Stomach (tissue), 8 donors: ENCODE measurements at regions not wholly inside any gene's neighbourhood (a gene's known extent, or its start where the extent isn't known, plus 50 kb on each side); places are given as distances from the start of the nearest gene placed in this dataset.
A peak's percentile ranks its signal among the peaks of the same experiment; 100 is the strongest.
"Not testable (repeated sequence)": the region's sequence is repeated elsewhere in the genome, so short reads cannot be mapped to it uniquely, and the experiment has no call there.

Experiments used
- DNase-seq, 2 donors: peaks; one replicate each; pipeline versions ENCODE4 v3.0.0 to v3.0.0-alpha.2; 2013 to 2019
- H3K27ac ChIP-seq, 5 donors: fragments of 200-600 bp in 4 of 5; sonication (generic) in 4 of 5; one replicate each; pipeline ENCODE4 v1.5.1; 2013 to 2019; ENCODE audit warnings: mild to moderate bottlenecking in 1 of 5, moderate library complexity in 1 of 5
- H3K27me3 ChIP-seq, 3 donors: fragments of 200-600 bp; sonication (generic); one replicate each; pipeline ENCODE4 v1.5.1; 2017 to 2019; ENCODE audit warnings: mixed run types in 1 of 3
- H3K36me3 ChIP-seq, 4 donors: fragments of 200-600 bp; sonication (generic); 1 replicate in 3 of 4; 2 replicates in 1 of 4; pipeline ENCODE4 v1.5.1; 2016 to 2019
- H3K4me1 ChIP-seq, 4 donors: fragments of 200-600 bp; sonication (generic); one replicate each; pipeline ENCODE4 v1.5.1; 2016 to 2019
- H3K4me3 ChIP-seq, 4 donors: fragments of 200-600 bp; sonication (generic) in 3 of 4; one replicate each; pipeline ENCODE4 v1.5.1; 2016 to 2019; ENCODE audit warnings: mild to moderate bottlenecking in 1 of 4
- H3K9me3 ChIP-seq, 4 donors: fragments of 200-600 bp; sonication (generic); one replicate each; pipeline ENCODE4 v1.5.1; 2016 to 2019
- CTCF ChIP-seq, 7 experiments: fragments of 450-650 bp in 4 of 7; fragments of 200-600 bp in 3 of 7; sonication (generic) in 3 of 7; IDR thresholded peaks; one replicate each; pipeline ENCODE4 v1.5.1; 2016 to 2019; ENCODE audit warnings: antibody characterized with exemption in 7 of 7, control low read depth in 2 of 7, mild to moderate bottlenecking in 1 of 7
- EP300 ChIP-seq: sonication (generic); formaldehyde crosslinking; IDR thresholded peaks from one replicate; pipeline ENCODE4 v1.6.1; 2017; ENCODE audit warnings: antibody characterized with exemption
- POLR2A ChIP-seq, 4 donors: fragments of 450-650 bp; IDR thresholded peaks; one replicate each; pipeline ENCODE4 v1.6.1; 2016; ENCODE audit warnings: antibody characterized with exemption in 4 of 4, control low read depth in 2 of 4, mild to moderate bottlenecking in 1 of 4, moderate library complexity in 1 of 4
- POLR2AphosphoS5 ChIP-seq, 3 donors: sonication (generic); formaldehyde crosslinking; IDR thresholded peaks; one replicate each; pipeline ENCODE4 v1.6.1; 2016; ENCODE audit warnings: antibody characterized with exemption in 3 of 3
- WGBS, 5 donors: extraction: QIAGEN DNeasy Blood & Tissue Kit in 3 of 5; methylation state at CpG; one replicate each; pipeline versions ENCODE4 v1.1.5 to v1.1.7; 2013 to 2018; 5-methylcytosine and 5-hydroxymethylcytosine counted together
- intact Hi-C: fragments of 100-400 bp; cut with DNase I; formaldehyde crosslinking; loops from one replicate; pipeline ENCODE4 v1.15.1; 2023; ENCODE audit warnings: low total_unique reads
- donor health status: healthy with polysubstance abuse.
- donor health status: Bipolar disorder and iron deficiency.
- donor health status: healthy.

GRCh38 chr11:114953039-114953438 lies 274.7 kb downstream of the NXPE2 start:
- 68 to 90% (median 69%) methylated on average over 1 of the region's 1 CpG for WGBS, 5 donors
- Histone ChIP-seq H3K4me1 (no peaks in the 10 kb centered on the region), H3K9me3 (peaks cover 0 to 13% (median 6%) of the 10 kb centered on the region in 4 donors), H3K36me3 (no peaks in the 10 kb centered on the region), H3K4me3 (no peak overlapping the region), H3K27me3 (peaks cover 0 to 6% (median 0%) of the 10 kb centered on the region in 3 donors), H3K27ac (no peak overlapping the region)
- DNase-seq, result peak in 1 of 2 donors; percentile 9
- intact Hi-C loops, result no loop called here
- TF ChIP-seq CTCF (IDR thresholded peaks at IDR 0.05) (no peak), POLR2AphosphoS5 (IDR thresholded peaks at IDR 0.05) (no peak), EP300 (no peak), POLR2A (IDR thresholded peaks at IDR 0.05) (no peak)

- H3K4me1 ChIP-seq, result no peaks in the 10 kb centered on the region
- H3K27ac ChIP-seq, result no peak overlapping the region
- no peaks in the 10 kb centered on the region for H3K36me3 ChIP-seq
- no peak for DNase-seq
- intact Hi-C loops, result no loop called here
- peaks cover 0 to 9% (median 4%) of the 10 kb centered on the region in 4 donors for H3K9me3 ChIP-seq
- 36 to 69% (median 58%) methylated on average over 1 of the region's 1 CpG for WGBS, 5 donors
- no peak overlapping the region for H3K4me3 ChIP-seq
- TF ChIP-seq CTCF (IDR thresholded peaks at IDR 0.05), result no peak
- no peak for TF ChIP-seq POLR2A (IDR thresholded peaks at IDR 0.05)
- TF ChIP-seq EP300, result no peak
- no peak for TF ChIP-seq POLR2AphosphoS5 (IDR thresholded peaks at IDR 0.05)
- H3K27me3 ChIP-seq, result peaks cover 0 to 10% (median 0%) of the 10 kb centered on the region in 3 donors
Observed at GRCh38 chr11:114955923-114956322, 277.6 kb downstream of the NXPE2 start.

GRCh38 chr11:114956566-114956965 lies 278.2 kb downstream of the NXPE2 start:
- Histone ChIP-seq H3K4me1 (no peaks in the 10 kb centered on the region), H3K27me3 (peaks cover 0 to 10% (median 0%) of the 10 kb centered on the region in 3 donors), H3K36me3 (no peaks in the 10 kb centered on the region), H3K9me3 (peaks cover 0 to 3% (median 1%) of the 10 kb centered on the region in 4 donors), H3K27ac (no peak overlapping the region), H3K4me3 (no peak overlapping the region)
- intact Hi-C loops, result no loop called here
- TF ChIP-seq CTCF (IDR thresholded peaks at IDR 0.05) (no peak), POLR2AphosphoS5 (IDR thresholded peaks at IDR 0.05) (no peak), POLR2A (IDR thresholded peaks at IDR 0.05) (no peak), EP300 (no peak)
- WGBS, 5 donors, result 69 to 80% (median 79%) methylated on average over 5 of the region's 5 CpGs
- no peak for DNase-seq

GRCh38 chr11:114959953-114960505 lies 281.7 kb downstream of the NXPE2 start:
- no peaks in the 10 kb centered on the region for H3K9me3 ChIP-seq
- H3K27ac ChIP-seq, result no peak overlapping the region
- peaks cover 0 to 10% (median 0%) of the 10 kb centered on the region in 3 donors for H3K27me3 ChIP-seq
- no peak for TF ChIP-seq EP300
- no peak for TF ChIP-seq POLR2A (IDR thresholded peaks at IDR 0.05)
- no peak for TF ChIP-seq CTCF (IDR thresholded peaks at IDR 0.05)
- TF ChIP-seq POLR2AphosphoS5 (IDR thresholded peaks at IDR 0.05), result no peak
- no peaks in the 10 kb centered on the region for H3K36me3 ChIP-seq
- no peaks in the 10 kb centered on the region for H3K4me1 ChIP-seq
- intact Hi-C loops, result no loop called here
- DNase-seq, result peak in 1 of 2 donors; percentile 29
- no peak overlapping the region for H3K4me3 ChIP-seq
- WGBS, 5 donors, result 26 to 34% (median 29%) methylated on average over 8 of the region's 8 CpGs

- H3K36me3 ChIP-seq, DNase-seq, intact Hi-C loops, H3K4me1 ChIP-seq, H3K9me3 ChIP-seq, H3K4me3 ChIP-seq, H3K27ac ChIP-seq: not testable (repeated sequence)
- peaks cover 0 to 10% (median 0%) of the 10 kb centered on the region in 3 donors for H3K27me3 ChIP-seq
- 85 to 97% (median 92%) methylated on average over 10 to 20 of the region's 21 CpGs for WGBS, 5 donors
Observed at GRCh38 chr11:114960819-114961218, 282.5 kb downstream of the NXPE2 start.
